ENCODE measurements at regions not wholly inside any gene's neighbourhood (a gene's known extent, or its start where the extent isn't known, plus 50 kb on each side); places are given as distances from the start of the nearest gene placed in this dataset.
"Not testable (repeated sequence)": the region's sequence is repeated elsewhere in the genome, so short reads cannot be mapped to it uniquely, and the experiment has no call there.

DNA sequence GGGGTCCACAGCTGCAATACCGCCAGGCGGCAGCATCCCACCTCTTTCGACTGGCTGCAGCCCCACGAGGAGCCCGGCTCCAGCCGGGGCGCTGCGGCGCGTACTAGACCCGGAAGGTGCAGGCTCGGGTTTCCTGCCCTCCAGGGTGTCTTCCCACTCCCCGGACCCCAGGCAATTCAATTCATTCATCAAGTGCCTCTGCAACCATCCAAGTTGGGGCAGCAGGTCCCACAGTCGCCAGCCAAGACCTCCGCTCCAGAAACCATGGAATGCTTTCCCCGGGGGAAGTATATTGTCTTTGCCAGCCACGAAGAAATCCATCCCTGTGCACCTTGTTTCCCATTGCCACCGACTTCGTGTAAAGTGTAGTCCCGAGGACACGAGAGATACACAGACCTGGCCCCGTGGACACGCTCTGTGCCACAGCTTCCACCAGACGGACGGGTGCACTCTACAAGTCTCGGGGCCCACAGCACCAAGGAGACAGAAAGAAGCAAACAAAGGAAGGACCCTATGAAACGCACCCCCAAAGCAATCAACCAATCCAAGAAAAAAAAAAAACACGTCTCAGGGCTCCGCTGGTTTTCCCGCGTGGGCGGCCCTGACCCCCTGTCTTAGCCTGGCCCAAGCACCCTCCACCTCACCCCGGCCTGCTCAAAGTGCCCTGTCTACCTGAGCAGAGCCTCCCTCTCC is 3930.2 kb upstream of the OR11H1 start:
- TF ChIP-seq, protein P1, sequence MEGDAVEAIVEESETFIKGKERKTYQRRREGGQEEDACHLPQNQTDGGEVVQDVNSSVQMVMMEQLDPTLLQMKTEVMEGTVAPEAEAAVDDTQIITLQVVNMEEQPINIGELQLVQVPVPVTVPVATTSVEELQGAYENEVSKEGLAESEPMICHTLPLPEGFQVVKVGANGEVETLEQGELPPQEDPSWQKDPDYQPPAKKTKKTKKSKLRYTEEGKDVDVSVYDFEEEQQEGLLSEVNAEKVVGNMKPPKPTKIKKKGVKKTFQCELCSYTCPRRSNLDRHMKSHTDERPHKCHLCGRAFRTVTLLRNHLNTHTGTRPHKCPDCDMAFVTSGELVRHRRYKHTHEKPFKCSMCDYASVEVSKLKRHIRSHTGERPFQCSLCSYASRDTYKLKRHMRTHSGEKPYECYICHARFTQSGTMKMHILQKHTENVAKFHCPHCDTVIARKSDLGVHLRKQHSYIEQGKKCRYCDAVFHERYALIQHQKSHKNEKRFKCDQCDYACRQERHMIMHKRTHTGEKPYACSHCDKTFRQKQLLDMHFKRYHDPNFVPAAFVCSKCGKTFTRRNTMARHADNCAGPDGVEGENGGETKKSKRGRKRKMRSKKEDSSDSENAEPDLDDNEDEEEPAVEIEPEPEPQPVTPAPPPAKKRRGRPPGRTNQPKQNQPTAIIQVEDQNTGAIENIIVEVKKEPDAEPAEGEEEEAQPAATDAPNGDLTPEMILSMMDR (IDR thresholded peaks at IDR 0.05): peak; percentile 45
- TF ChIP-seq ZFX (IDR thresholded peaks at IDR 0.05; ENCODE audit: borderline replicate concordance): not testable (repeated sequence)

All from 22Rv1 (cell line).